Transverse colon (tissue), 4 donors: ENCODE measurements at regions not wholly inside any gene's neighbourhood (a gene's known extent, or its start where the extent isn't known, plus 50 kb on each side); places are given as distances from the start of the nearest gene placed in this dataset.

Experiments used
- DNase-seq: peaks from one replicate; pipeline ENCODE4 v3.0.0-alpha.2; 2019
- H3K27ac ChIP-seq, 4 donors: fragments of 200-600 bp; sonication (generic); 2 replicates each; pipeline ENCODE4 v1.5.1; 2016 to 2018; ENCODE audit warnings: inconsistent platforms in 4 of 4
- H3K27me3 ChIP-seq: fragments of 200-600 bp; sonication (generic); 2 replicates; pipeline ENCODE4 v1.5.1; 2017; ENCODE audit warnings: inconsistent platforms
- H3K36me3 ChIP-seq, 4 donors: fragments of 200-600 bp; sonication (generic); 2 replicates each; pipeline ENCODE4 v1.5.1; 2017 to 2019; ENCODE audit warnings: inconsistent platforms in 4 of 4
- H3K4me1 ChIP-seq, 4 donors: fragments of 200-600 bp; sonication (generic); 2 replicates each; pipeline ENCODE4 v1.5.1; 2017 to 2020; ENCODE audit warnings: inconsistent platforms in 4 of 4
- H3K4me3 ChIP-seq, 4 donors: fragments of 200-600 bp; sonication (generic); 1 replicate in 1 of 4; 2 replicates in 3 of 4; pipeline versions ENCODE4 v1.5.1 to v1.6.1; 2017 to 2019; ENCODE audit warnings: inconsistent platforms in 4 of 4
- H3K9me3 ChIP-seq, 2 donors: fragments of 200-600 bp; sonication (generic); 2 replicates each; pipeline ENCODE4 v1.5.1; 2017 to 2019; ENCODE audit warnings: inconsistent platforms in 2 of 2
- CTCF ChIP-seq, 5 experiments: fragments of 200-600 bp in 3 of 5; fragments of 450-650 bp in 2 of 5; sonication (generic) in 3 of 5; IDR thresholded peaks; 1 replicate in 2 of 5; 2 replicates in 3 of 5; pipeline ENCODE4 v1.5.1; 2016 to 2017; ENCODE audit warnings: antibody characterized with exemption in 5 of 5, inconsistent platforms in 3 of 5, mild to moderate bottlenecking in 2 of 5, moderate library complexity in 1 of 5
- EP300 ChIP-seq: sonication (generic); formaldehyde crosslinking; IDR thresholded peaks from one replicate; pipeline ENCODE4 v1.6.1; 2017; ENCODE audit warnings: antibody characterized with exemption, low read depth
- POLR2A ChIP-seq: fragments of 450-650 bp; IDR thresholded peaks from one replicate; pipeline ENCODE4 v1.6.1; 2016; ENCODE audit warnings: antibody characterized with exemption, mild to moderate bottlenecking, moderate library complexity
- POLR2AphosphoS5 ChIP-seq, 3 donors: sonication (generic); formaldehyde crosslinking; IDR thresholded peaks; one replicate each; pipeline ENCODE4 v1.6.1; 2016; ENCODE audit warnings: antibody characterized with exemption in 3 of 3
- WGBS, 2 donors: methylation state at CpG; one replicate each; pipeline ENCODE4 v1.1.5; 2018; ENCODE audit warnings: low coverage in 1 of 2; 5-methylcytosine and 5-hydroxymethylcytosine counted together
- in situ Hi-C, 4 donors: fragments of 200-750 bp; cut with MboI; loops; one replicate each; pipeline versions ENCODE4 v1.15.0 to v1.15.1; 2017; ENCODE audit warnings: low sequenced_read_pairs in 3 of 4, low pct_ligation_motif_present in 1 of 4, low pct_unique_long_range_greater_than_20kb in 1 of 4
- intact Hi-C: fragments of 100-400 bp; cut with DNase I; formaldehyde crosslinking; loops from one replicate; pipeline ENCODE4 v1.15.1; 2023; ENCODE audit warnings: low total_unique reads

DNA sequence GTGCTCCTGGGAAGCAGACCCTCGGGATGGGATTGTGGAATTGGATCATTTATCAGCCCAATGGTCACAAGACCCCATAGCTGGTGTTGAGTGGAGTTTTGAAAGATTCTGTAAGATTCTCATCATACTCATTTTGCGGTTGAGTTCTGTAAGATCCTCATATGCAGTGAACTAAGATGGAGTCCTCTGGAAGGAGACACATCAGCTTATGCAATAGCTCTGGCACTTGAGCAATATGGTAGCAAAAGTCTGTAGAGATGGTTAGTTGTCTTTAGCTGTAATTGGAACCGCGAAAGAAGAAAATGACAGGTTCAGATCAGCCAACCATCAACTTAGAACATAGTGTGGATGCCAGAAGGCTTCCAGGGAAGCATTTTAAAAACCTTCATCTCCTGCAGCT is 184.5 kb upstream of the TSC22D2 start:
- in situ Hi-C loops (loop anchor here in 2 of 4 donors (10.0 kb wide), 1 partner anchor 271 kb away; no protein-coding TSS in a partner anchor), intact Hi-C loops (no loop called here)
- H3K27me3 ChIP-seq, result peaks cover 3% of the 10 kb centered on the region
- no peak overlapping the region for H3K4me3 ChIP-seq
- WGBS, 2 donors, result 93 to 100% methylated on average over 2 to 4 of the region's 4 CpGs
- no peaks in the 10 kb centered on the region for H3K36me3 ChIP-seq
- H3K27ac ChIP-seq, result no peak overlapping the region
- peaks cover 0 to 9% (median 4%) of the 10 kb centered on the region in 4 donors for H3K4me1 ChIP-seq
- no peak for DNase-seq
- H3K9me3 ChIP-seq, result no peaks in the 10 kb centered on the region
- TF ChIP-seq CTCF (IDR thresholded peaks at IDR 0.05) (no peak), EP300 (no peak), POLR2AphosphoS5 (IDR thresholded peaks at IDR 0.05) (no peak), POLR2A (no peak)

- Histone ChIP-seq H3K27me3 (peaks cover 3% of the 10 kb centered on the region), H3K27ac (no peak overlapping the region), H3K4me3 (no peak overlapping the region), H3K36me3 (no peaks in the 10 kb centered on the region), H3K4me1 (peaks cover 0 to 9% (median 4%) of the 10 kb centered on the region in 4 donors), H3K9me3 (no peaks in the 10 kb centered on the region)
- no peak for TF ChIP-seq POLR2A
- TF ChIP-seq POLR2AphosphoS5 (IDR thresholded peaks at IDR 0.05), result no peak
- no peak for TF ChIP-seq EP300
- TF ChIP-seq CTCF (IDR thresholded peaks at IDR 0.05), result no peak
- in situ Hi-C loops (loop anchor here in 2 of 4 donors (10.0 kb wide), 1 partner anchor 272 kb away; no protein-coding TSS in a partner anchor), intact Hi-C loops (no loop called here)
- 73 to 91% methylated on average over 4 to 10 of the region's 10 CpGs for WGBS, 2 donors
- no peak for DNase-seq
Observed at GRCh38 chr3:150222691-150223489, 185.2 kb upstream of the TSC22D2 start.

DNA sequence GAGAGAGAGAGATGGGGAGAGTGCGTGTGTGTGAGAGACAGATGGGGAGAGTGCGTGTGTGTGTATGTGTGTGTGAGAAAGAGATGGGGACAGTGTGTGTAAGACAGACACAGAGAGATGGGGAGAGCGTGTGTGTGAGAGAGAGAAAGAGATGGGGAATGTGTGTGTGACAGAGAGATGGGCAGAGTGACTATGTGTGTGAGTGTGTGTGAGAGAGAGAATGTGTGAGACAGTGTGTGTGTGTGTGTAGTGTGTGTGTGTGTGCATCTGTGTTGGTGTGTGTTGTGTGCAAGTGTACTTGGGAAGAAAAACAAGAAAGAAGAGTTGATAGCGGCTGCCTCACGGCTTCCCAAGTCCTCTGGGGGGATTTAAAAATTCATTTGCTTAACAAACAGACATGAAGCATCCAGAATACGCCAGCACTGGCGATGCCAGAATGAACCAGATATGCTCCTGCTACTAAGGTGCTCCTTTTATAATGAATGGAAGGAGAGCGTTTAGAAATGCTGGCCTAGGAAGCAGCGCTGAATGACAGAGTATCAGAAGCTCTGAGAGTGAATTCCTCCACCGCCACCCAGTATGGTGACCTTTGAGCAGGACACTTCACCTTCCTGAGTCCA is 186.1 kb upstream of the TSC22D2 start:
- Histone ChIP-seq H3K4me3 (no peak overlapping the region), H3K36me3 (no peaks in the 10 kb centered on the region), H3K4me1 (peaks cover 0 to 9% (median 4%) of the 10 kb centered on the region in 4 donors), H3K27ac (no peak overlapping the region), H3K9me3 (no peaks in the 10 kb centered on the region), H3K27me3 (peaks cover 3% of the 10 kb centered on the region)
- DNase-seq, result no peak
- WGBS, 2 donors, result 79 to 93% methylated on average over 10 of the region's 10 CpGs
- intact Hi-C loops, result no loop called here
- in situ Hi-C loops, result loop anchor here in 2 of 4 donors (10.0 kb wide), 1 partner anchor 273 kb away; no protein-coding TSS in a partner anchor
- no peak for TF ChIP-seq EP300
- TF ChIP-seq POLR2AphosphoS5 (IDR thresholded peaks at IDR 0.05), result no peak
- TF ChIP-seq CTCF (IDR thresholded peaks at IDR 0.05), result no peak
- TF ChIP-seq POLR2A, result no peak

- no peaks in the 10 kb centered on the region for H3K36me3 ChIP-seq
- no peak for TF ChIP-seq POLR2A
- TF ChIP-seq CTCF (IDR thresholded peaks at IDR 0.05), result no peak
- TF ChIP-seq EP300, result no peak
- TF ChIP-seq POLR2AphosphoS5 (IDR thresholded peaks at IDR 0.05), result no peak
- intact Hi-C loops (no loop called here), in situ Hi-C loops (loop anchor here in 2 of 4 donors (10.0 kb wide), 1 partner anchor 274 kb away; no protein-coding TSS in a partner anchor)
- peaks cover 3% of the 10 kb centered on the region for H3K27me3 ChIP-seq
- H3K4me3 ChIP-seq, result peak overlapping the region in 3 of 4 donors; percentile 4 to 43 (median 22)
- no peak overlapping the region for H3K27ac ChIP-seq
- peaks cover 0 to 9% (median 4%) of the 10 kb centered on the region in 4 donors for H3K4me1 ChIP-seq
- DNase-seq, result no peak
- WGBS, 2 donors, result 23 to 45% methylated on average over 5 of the region's 5 CpGs
- no peaks in the 10 kb centered on the region for H3K9me3 ChIP-seq
Observed at GRCh38 chr3:150220799-150221198, 187.3 kb upstream of the TSC22D2 start.
